T-cell (primary cell): ENCODE measurements at regions not wholly inside any gene's neighbourhood (a gene's known extent, or its start where the extent isn't known, plus 50 kb on each side); places are given as distances from the start of the nearest gene placed in this dataset.

Source experiments
- ATAC-seq, 4 experiments: fragments of 200-7000 bp in 3 of 4; fragments of 150-1000 bp in 1 of 4; cut with Tn5 transposase; replicated peaks in 1 of 4; 1 replicate in 3 of 4; 2 replicates in 1 of 4; pipeline ENCODE4 v1.10.0; 2021; ENCODE audit warnings: moderate library complexity in 3 of 4, mild to moderate bottlenecking in 2 of 4, moderate number of reproducible peaks in 1 of 4
- CTCF ChIA-PET, 2 donors: fragments of 300-600 bp; sonication (Branson Sonifier 250); formaldehyde crosslinking; loops; one replicate each; lab custom pipeline; 2022; ENCODE audit warnings: antibody characterized with exemption in 2 of 2; lab: Charles Lee
- POLR2A ChIA-PET, 2 donors: fragments of 300-600 bp; sonication (Branson Sonifier 250); formaldehyde crosslinking; loops; one replicate each; lab custom pipeline; 2022; ENCODE audit warnings: antibody characterized with exemption in 2 of 2; lab: Charles Lee
- DNase-seq, 35 experiments: peaks; one replicate each; pipeline versions ENCODE4 v3.0.0 to v3.0.0-alpha.2; 2013 to 2023
- H3K27ac ChIP-seq: one replicate; pipeline ENCODE4 v1.5.1; 2013; ENCODE audit warnings: low read length
- H3K27me3 ChIP-seq, 2 experiments: replicated peaks in 1 of 2; 1 replicate in 1 of 2; 2 replicates in 1 of 2; pipeline versions ENCODE4 v1.6.1 to v1.7.0; 2013; ENCODE audit warnings: low read length in 1 of 2, mixed read lengths in 1 of 2; ENCODE audit not compliant: control insufficient read depth in 2 of 2, insufficient read depth in 2 of 2; ENCODE audit errors: extremely low read depth in 1 of 2
- H3K36me3 ChIP-seq, 2 donors: 1 replicate in 1 of 2; 2 replicates in 1 of 2; pipeline versions ENCODE4 v1.6.1 to v1.7.0; 2013; ENCODE audit warnings: low read length in 1 of 2; ENCODE audit not compliant: control insufficient read depth in 2 of 2, insufficient read depth in 1 of 2; ENCODE audit errors: extremely low read depth in 1 of 2
- H3K4me1 ChIP-seq, 2 experiments: 1 replicate in 1 of 2; 2 replicates in 1 of 2; pipeline versions ENCODE4 v1.6.1 to v1.7.0; 2013; ENCODE audit warnings: low read length in 2 of 2, mixed read lengths in 1 of 2; ENCODE audit not compliant: insufficient read depth in 2 of 2, control insufficient read depth in 1 of 2; ENCODE audit errors: extremely low read depth in 1 of 2
- H3K4me3 ChIP-seq, 2 donors: 1 replicate in 1 of 2; 2 replicates in 1 of 2; pipeline versions ENCODE4 v1.5.1 to v1.7.0; 2013; ENCODE audit warnings: mild to moderate bottlenecking in 2 of 2, low read length in 1 of 2, moderate library complexity in 1 of 2; ENCODE audit not compliant: control insufficient read depth in 1 of 2; ENCODE audit errors: extremely low read depth in 1 of 2
- H3K9me3 ChIP-seq: 2 replicates; pipeline ENCODE4 v1.7.0; 2013
- H3K27ac Mint-ChIP-seq, 2 donors: one replicate each; pipeline ENCODE4 v1.8.0; 2020 to 2021; ENCODE audit warnings: mild to moderate bottlenecking in 2 of 2, mixed read lengths in 2 of 2
- H3K27me3 Mint-ChIP-seq, 2 donors: one replicate each; pipeline ENCODE4 v1.8.0; 2021 to 2022; ENCODE audit warnings: mixed read lengths in 2 of 2
- H3K36me3 Mint-ChIP-seq: one replicate; pipeline ENCODE4 v1.8.0; 2021; ENCODE audit warnings: mixed read lengths
- H3K4me1 Mint-ChIP-seq, 3 donors: one replicate each; pipeline ENCODE4 v1.8.0; 2020 to 2022; ENCODE audit warnings: mixed read lengths in 3 of 3, mild to moderate bottlenecking in 1 of 3
- H3K4me3 Mint-ChIP-seq, 3 donors: one replicate each; pipeline ENCODE4 v1.8.0; 2020 to 2022; ENCODE audit warnings: mild to moderate bottlenecking in 3 of 3, mixed read lengths in 3 of 3, moderate library complexity in 3 of 3
- H3K9me3 Mint-ChIP-seq, 3 donors: one replicate each; pipeline ENCODE4 v1.8.0; 2020 to 2022; ENCODE audit warnings: mixed read lengths in 3 of 3
- WGBS: methylation state at CpG from one replicate; pipeline ENCODE4 v1.1.5; 2013; ENCODE audit warnings: missing lambda C conversion rate; ENCODE audit not compliant: insufficient coverage; 5-methylcytosine and 5-hydroxymethylcytosine counted together

DNA sequence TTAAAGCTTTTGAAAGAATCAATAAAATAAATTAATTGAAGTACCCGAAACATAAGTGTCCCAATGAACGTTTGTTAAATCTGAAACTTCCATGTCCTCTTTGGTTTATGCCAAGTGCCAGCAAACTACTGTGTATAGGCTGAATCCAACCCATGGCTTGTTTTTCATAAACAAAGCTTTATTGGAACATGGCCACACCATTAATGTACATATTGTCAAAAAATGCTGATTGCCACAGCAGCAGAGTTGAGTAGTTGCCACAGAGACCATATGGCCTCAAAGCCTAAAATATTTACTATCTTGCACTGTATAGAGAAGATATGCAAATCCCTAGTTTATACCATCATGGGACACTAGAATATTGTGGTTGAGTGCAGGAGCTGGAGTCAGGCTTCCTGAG is 406.1 kb downstream of the MAFB start:
- CTCF ChIA-PET, result no interaction called here
- Histone ChIP-seq H3K9me3 (no peaks in the 10 kb centered on the region), H3K27ac (no peak overlapping the region), H3K36me3 (no peaks in the 10 kb centered on the region), H3K4me3 (no peak overlapping the region), H3K4me1 (no peaks in the 10 kb centered on the region), H3K27me3 (no peaks in the 10 kb centered on the region)
- Mint-ChIP-seq H3K27ac (no peak overlapping the region), H3K36me3 (no peaks in the 10 kb centered on the region), H3K4me3 (no peak overlapping the region), H3K27me3 (peaks cover 0 to 11% of the 10 kb centered on the region in 2 donors), H3K4me1 (no peaks in the 10 kb centered on the region), H3K9me3 (no peaks in the 10 kb centered on the region)
- WGBS, result 83% methylated on average over 1 of the region's 2 CpGs
- POLR2A ChIA-PET, result no interaction called here
- ATAC-seq, result no peak
- no peak for DNase-seq

DNA sequence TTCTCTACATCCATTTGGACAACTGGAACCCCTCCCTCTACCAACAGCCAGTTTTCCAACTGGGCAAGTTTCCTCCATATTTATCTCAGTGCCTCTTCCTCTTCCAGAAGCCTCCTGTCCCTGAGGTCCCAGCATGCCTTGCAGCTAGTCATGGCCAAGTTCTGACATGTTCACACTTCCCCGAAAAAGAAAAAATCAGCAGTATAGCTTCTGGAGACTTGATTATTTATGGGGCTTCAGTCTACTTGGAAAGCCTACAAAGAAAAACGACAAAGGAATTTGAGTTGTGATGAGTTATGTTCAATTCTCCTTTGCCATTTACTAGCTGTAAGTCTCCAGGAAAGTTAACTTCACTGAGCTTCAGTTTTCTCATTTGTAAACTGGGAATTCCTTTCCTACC is 406.5 kb downstream of the MAFB start:
- ATAC-seq, result no peak
- 100% methylated on average over 1 of the region's 2 CpGs for WGBS
- Histone ChIP-seq H3K4me1 (no peaks in the 10 kb centered on the region), H3K4me3 (no peak overlapping the region), H3K27me3 (no peaks in the 10 kb centered on the region), H3K36me3 (no peaks in the 10 kb centered on the region), H3K9me3 (no peaks in the 10 kb centered on the region), H3K27ac (no peak overlapping the region)
- Mint-ChIP-seq H3K27me3 (peaks cover 0 to 11% of the 10 kb centered on the region in 2 donors), H3K36me3 (no peaks in the 10 kb centered on the region), H3K4me1 (no peaks in the 10 kb centered on the region), H3K27ac (no peak overlapping the region), H3K4me3 (no peak overlapping the region), H3K9me3 (no peaks in the 10 kb centered on the region)
- no peak for DNase-seq
- ChIA-PET POLR2A (no interaction called here), CTCF (no interaction called here)

DNA sequence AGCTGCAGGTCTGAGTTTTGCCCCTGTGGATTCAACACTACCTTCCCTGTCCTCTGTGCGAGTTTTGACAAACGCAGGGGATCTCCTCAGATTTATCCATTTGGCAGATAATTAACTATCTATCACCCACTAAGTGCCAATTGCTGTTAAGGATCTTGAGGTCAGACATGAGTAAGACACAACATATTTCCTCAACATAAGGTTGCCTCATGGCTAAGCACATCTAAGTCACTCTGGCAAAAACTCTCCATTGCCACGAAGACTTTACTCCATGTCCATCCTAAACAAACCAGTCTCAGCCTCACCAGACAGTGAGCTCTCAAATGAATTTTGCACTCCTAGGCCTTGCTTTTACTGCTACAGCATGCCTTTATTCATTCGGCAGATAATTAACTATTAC is 408.4 kb downstream of the MAFB start:
- Histone ChIP-seq H3K9me3 (no peaks in the 10 kb centered on the region), H3K4me1 (no peaks in the 10 kb centered on the region), H3K27ac (no peak overlapping the region), H3K27me3 (no peaks in the 10 kb centered on the region), H3K36me3 (no peaks in the 10 kb centered on the region), H3K4me3 (no peak overlapping the region)
- Mint-ChIP-seq H3K4me1 (no peaks in the 10 kb centered on the region), H3K9me3 (no peaks in the 10 kb centered on the region), H3K27ac (no peak overlapping the region), H3K4me3 (no peak overlapping the region), H3K36me3 (no peaks in the 10 kb centered on the region), H3K27me3 (peaks cover 0 to 11% of the 10 kb centered on the region in 2 donors)
- CTCF ChIA-PET, result no interaction called here
- ATAC-seq (no peak), DNase-seq (no peak)
- POLR2A ChIA-PET, result no interaction called here
- WGBS, result 78% methylated on average over 4 of the region's 4 CpGs

GRCh38 chr20:40279390-40279789 is 409.6 kb downstream of the MAFB start:
- no peaks in the 10 kb centered on the region for H3K4me1 Mint-ChIP-seq
- H3K36me3 Mint-ChIP-seq, result no peaks in the 10 kb centered on the region
- no CpG with 5 or more reads among the region's 1 CpG for WGBS
- ATAC-seq (no peak), DNase-seq (no peak)
- H3K27me3 Mint-ChIP-seq, result peaks cover 0 to 18% of the 10 kb centered on the region in 2 donors
- ChIA-PET CTCF (no interaction called here), POLR2A (no interaction called here)
- no peak overlapping the region for H3K27ac ChIP-seq
- H3K4me1 ChIP-seq, result no peaks in the 10 kb centered on the region
- no peaks in the 10 kb centered on the region for H3K9me3 ChIP-seq
- no peaks in the 10 kb centered on the region for H3K27me3 ChIP-seq
- no peak overlapping the region for H3K27ac Mint-ChIP-seq
- no peak overlapping the region for H3K4me3 ChIP-seq
- no peaks in the 10 kb centered on the region for H3K9me3 Mint-ChIP-seq
- H3K4me3 Mint-ChIP-seq, result no peak overlapping the region
- no peaks in the 10 kb centered on the region for H3K36me3 ChIP-seq

DNA sequence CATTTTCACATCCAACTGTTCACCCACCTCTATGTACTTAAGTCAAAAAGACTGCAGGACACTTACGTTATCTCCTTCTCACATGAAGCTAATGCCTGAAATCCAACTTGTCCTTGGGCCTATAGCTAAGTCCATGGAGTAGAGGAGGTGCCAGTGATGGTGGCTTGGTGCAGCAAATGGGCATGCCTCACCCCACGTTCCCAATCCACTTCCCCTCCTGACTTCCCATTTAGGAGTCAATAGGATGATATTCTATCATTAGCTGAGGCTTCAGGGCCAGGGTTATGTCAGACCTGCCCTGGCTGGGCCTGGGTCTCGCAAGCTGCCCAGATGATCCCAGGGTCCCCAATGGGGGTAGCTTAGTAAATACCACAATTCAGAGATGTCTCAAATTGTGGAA is 410.4 kb downstream of the MAFB start:
- H3K36me3 ChIP-seq, result no peaks in the 10 kb centered on the region
- H3K9me3 ChIP-seq, result no peaks in the 10 kb centered on the region
- no CpG with 5 or more reads among the region's 3 CpGs for WGBS
- POLR2A ChIA-PET, result no interaction called here
- CTCF ChIA-PET, result no interaction called here
- H3K4me1 ChIP-seq, result no peaks in the 10 kb centered on the region
- no peak overlapping the region for H3K27ac ChIP-seq
- H3K4me3 Mint-ChIP-seq, result no peak overlapping the region
- no peaks in the 10 kb centered on the region for H3K27me3 ChIP-seq
- ATAC-seq, result no peak
- H3K27me3 Mint-ChIP-seq, result peaks cover 0 to 16% of the 10 kb centered on the region in 2 donors
- H3K4me1 Mint-ChIP-seq, result no peaks in the 10 kb centered on the region
- DNase-seq, result no peak
- no peaks in the 10 kb centered on the region for H3K9me3 Mint-ChIP-seq
- H3K27ac Mint-ChIP-seq, result no peak overlapping the region
- H3K4me3 ChIP-seq, result no peak overlapping the region
- H3K36me3 Mint-ChIP-seq, result no peaks in the 10 kb centered on the region

DNA sequence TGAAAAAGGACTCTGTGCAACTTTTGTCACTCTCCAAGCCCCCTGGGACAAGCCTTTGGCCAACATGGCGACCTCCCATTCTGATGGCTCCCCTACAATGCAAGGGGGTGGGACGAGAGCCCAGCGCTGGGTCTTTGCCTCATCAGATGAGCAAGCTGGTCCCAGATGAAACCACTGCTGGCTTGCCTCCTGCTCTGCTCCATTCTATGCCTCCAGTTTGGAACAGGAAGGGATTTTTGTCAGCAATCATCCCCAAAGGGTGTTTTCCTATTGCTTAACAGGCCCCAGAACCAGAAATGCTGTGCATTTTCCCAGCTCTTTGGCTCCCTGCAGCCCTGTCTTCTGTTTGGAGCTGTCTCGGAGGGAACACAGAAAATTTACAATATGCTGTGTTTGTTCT is 412.7 kb downstream of the MAFB start:
- H3K4me3 ChIP-seq, result no peak overlapping the region
- Mint-ChIP-seq H3K27ac (no peak overlapping the region), H3K4me3 (no peak overlapping the region), H3K27me3 (peaks cover 0 to 11% of the 10 kb centered on the region in 2 donors), H3K9me3 (no peaks in the 10 kb centered on the region), H3K36me3 (no peaks in the 10 kb centered on the region), H3K4me1 (no peaks in the 10 kb centered on the region)
- ChIA-PET CTCF (no interaction called here), POLR2A (no interaction called here)
- no peaks in the 10 kb centered on the region for H3K4me1 ChIP-seq
- H3K27me3 ChIP-seq, result no peaks in the 10 kb centered on the region
- no peaks in the 10 kb centered on the region for H3K9me3 ChIP-seq
- no peaks in the 10 kb centered on the region for H3K36me3 ChIP-seq
- no peak for DNase-seq
- no peak for ATAC-seq
- no peak overlapping the region for H3K27ac ChIP-seq
- WGBS, result 73% methylated on average over 4 of the region's 4 CpGs

DNA sequence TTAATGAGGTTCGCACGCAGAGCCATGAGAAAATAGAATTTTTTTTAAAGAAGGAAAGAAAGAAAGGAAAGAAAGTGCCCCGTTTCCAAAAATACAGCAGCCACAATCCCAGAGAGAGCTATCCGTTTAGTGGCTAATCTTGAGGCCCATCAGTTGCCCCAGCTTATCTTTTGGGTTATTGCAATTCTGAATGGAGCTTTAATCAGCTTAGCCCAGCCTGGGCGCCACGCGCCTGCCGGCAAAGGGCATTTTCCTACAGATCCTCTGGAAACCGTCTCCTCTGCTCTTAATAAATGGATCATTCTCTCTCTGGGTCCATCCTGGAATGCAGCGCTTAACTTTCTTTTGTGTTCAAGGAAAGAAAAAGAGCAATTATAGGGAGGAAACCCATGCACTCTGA is 413.3 kb downstream of the MAFB start:
- H3K4me1 Mint-ChIP-seq, result no peaks in the 10 kb centered on the region
- Histone ChIP-seq H3K27ac (no peak overlapping the region), H3K9me3 (no peaks in the 10 kb centered on the region), H3K4me3 (no peak overlapping the region), H3K27me3 (no peaks in the 10 kb centered on the region), H3K4me1 (no peaks in the 10 kb centered on the region), H3K36me3 (no peaks in the 10 kb centered on the region)
- DNase-seq (no peak), ATAC-seq (no peak)
- WGBS, result 88% methylated on average over 5 of the region's 10 CpGs
- H3K4me3 Mint-ChIP-seq, result no peak overlapping the region
- CTCF ChIA-PET, result no interaction called here
- H3K9me3 Mint-ChIP-seq, result no peaks in the 10 kb centered on the region
- POLR2A ChIA-PET, result no interaction called here
- H3K27ac Mint-ChIP-seq, result no peak overlapping the region
- peaks cover 0 to 9% of the 10 kb centered on the region in 2 donors for H3K27me3 Mint-ChIP-seq
- H3K36me3 Mint-ChIP-seq, result no peaks in the 10 kb centered on the region
